KMS-11 (cell line): ENCODE measurements at regions not wholly inside any gene's neighbourhood (a gene's known extent, or its start where the extent isn't known, plus 50 kb on each side); places are given as distances from the start of the nearest gene placed in this dataset.

ENCODE experiments used
- H2AFZ ChIP-seq: fragments of 200-600 bp; sonication (generic); 2 replicates; pipeline ENCODE4 v1.6.1; 2016; ENCODE audit warnings: antibody characterized with exemption, mixed run types, low read depth
- H3K27ac ChIP-seq: fragments of 200-600 bp; sonication (generic); 2 replicates; pipeline ENCODE4 v1.6.1; 2016; ENCODE audit warnings: mild to moderate bottlenecking, mixed run types
- H3K27me3 ChIP-seq: fragments of 200-600 bp; sonication (generic); 2 replicates; pipeline ENCODE4 v1.6.1; 2017; ENCODE audit warnings: mild to moderate bottlenecking, low read depth, mixed run types, moderate library complexity; ENCODE audit not compliant: insufficient read depth
- H3K36me3 ChIP-seq: fragments of 200-600 bp; sonication (generic); 2 replicates; pipeline ENCODE4 v1.6.1; 2017; ENCODE audit warnings: mild to moderate bottlenecking, mixed run types; ENCODE audit not compliant: insufficient read depth
- H3K4me1 ChIP-seq: fragments of 200-600 bp; sonication (generic); 2 replicates; pipeline ENCODE4 v1.6.1; 2016; ENCODE audit warnings: mild to moderate bottlenecking, low read depth, mixed run types; ENCODE audit not compliant: poor library complexity, severe bottlenecking
- H3K4me2 ChIP-seq: fragments of 200-600 bp; sonication (generic); 2 replicates; pipeline ENCODE4 v1.7.0; 2016; ENCODE audit warnings: mild to moderate bottlenecking, mixed run types
- H3K4me3 ChIP-seq: fragments of 200-600 bp; sonication (generic); IDR thresholded peaks from 2 replicates; pipeline ENCODE4 v1.6.1; 2017; ENCODE audit warnings: low read depth, low read length, mixed read lengths; ENCODE audit not compliant: insufficient read depth
- H3K79me2 ChIP-seq: fragments of 200-600 bp; sonication (generic); 2 replicates; pipeline ENCODE4 v1.6.1; 2016; ENCODE audit warnings: low read depth, mixed run types; ENCODE audit not compliant: insufficient read depth
- H3K9ac ChIP-seq: fragments of 200-600 bp; sonication (generic); 2 replicates; pipeline ENCODE4 v1.6.1; 2016; ENCODE audit warnings: mild to moderate bottlenecking, mixed run types
- H4K20me1 ChIP-seq: fragments of 200-600 bp; sonication (generic); 2 replicates; pipeline ENCODE4 v1.6.1; 2016; ENCODE audit warnings: mild to moderate bottlenecking, mixed run types; ENCODE audit not compliant: insufficient read depth
- TF ChIP-seq, protein P1 (sequence below): fragments of 200-600 bp; sonication (generic); conservative IDR thresholded peaks from 2 replicates; pipeline ENCODE4 v1.6.1; 2017; ENCODE audit warnings: low read depth, mild to moderate bottlenecking, antibody characterized with exemption, low read length, moderate library complexity, mixed read lengths

DNA sequence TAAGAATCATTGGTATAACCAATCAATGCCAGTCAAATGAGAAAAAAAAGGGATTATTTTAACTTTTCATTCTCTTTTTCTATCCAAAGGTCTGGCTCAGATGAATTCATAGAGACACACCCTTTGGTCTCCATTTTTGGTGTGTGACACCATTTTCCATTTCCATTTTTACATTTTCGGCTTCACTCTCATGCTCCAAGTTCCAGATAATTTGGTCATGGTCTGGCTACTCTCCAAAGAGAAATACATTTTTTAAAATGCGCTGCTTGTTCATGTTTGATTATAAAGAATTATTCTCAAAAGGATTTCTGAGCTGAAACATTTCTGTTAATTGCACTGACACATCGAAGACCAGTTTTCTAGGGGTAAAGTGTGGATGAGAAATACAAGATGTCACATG is 51.6 kb upstream of the FIBIN start:
- Histone ChIP-seq H3K4me2 (no peak overlapping the region), H2AFZ (no peak overlapping the region), H3K4me1 (no peaks in the 10 kb centered on the region), H3K79me2 (no peaks in the 10 kb centered on the region), H3K27me3 (no peaks in the 10 kb centered on the region), H3K9ac (no peak overlapping the region), H3K27ac (no peak overlapping the region), H4K20me1 (no peaks in the 10 kb centered on the region), H3K36me3 (no peaks in the 10 kb centered on the region), H3K4me3 (no peak overlapping the region)
- TF ChIP-seq, protein P1, sequence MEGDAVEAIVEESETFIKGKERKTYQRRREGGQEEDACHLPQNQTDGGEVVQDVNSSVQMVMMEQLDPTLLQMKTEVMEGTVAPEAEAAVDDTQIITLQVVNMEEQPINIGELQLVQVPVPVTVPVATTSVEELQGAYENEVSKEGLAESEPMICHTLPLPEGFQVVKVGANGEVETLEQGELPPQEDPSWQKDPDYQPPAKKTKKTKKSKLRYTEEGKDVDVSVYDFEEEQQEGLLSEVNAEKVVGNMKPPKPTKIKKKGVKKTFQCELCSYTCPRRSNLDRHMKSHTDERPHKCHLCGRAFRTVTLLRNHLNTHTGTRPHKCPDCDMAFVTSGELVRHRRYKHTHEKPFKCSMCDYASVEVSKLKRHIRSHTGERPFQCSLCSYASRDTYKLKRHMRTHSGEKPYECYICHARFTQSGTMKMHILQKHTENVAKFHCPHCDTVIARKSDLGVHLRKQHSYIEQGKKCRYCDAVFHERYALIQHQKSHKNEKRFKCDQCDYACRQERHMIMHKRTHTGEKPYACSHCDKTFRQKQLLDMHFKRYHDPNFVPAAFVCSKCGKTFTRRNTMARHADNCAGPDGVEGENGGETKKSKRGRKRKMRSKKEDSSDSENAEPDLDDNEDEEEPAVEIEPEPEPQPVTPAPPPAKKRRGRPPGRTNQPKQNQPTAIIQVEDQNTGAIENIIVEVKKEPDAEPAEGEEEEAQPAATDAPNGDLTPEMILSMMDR: no peak

DNA sequence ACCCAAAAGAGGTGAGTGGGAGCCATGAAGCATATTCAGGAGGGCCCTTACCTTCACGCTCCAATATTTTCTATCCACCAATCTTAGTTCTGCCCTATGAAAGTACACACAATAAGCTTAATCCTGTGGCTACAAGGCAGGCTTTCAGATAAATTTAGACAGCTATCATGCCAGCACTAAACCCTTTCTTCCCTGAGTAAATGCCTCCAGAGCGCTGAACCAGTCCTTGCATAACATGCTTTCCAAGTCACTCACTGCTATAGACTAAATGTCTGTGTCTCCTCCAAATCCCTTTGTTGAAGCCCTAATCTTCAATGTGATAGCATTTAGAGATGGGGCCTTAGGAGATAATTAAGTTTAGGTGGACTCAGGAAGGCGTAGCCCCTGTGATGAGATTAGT is 50.3 kb upstream of the FIBIN start:
- Histone ChIP-seq H3K27ac (no peak overlapping the region), H3K4me2 (no peak overlapping the region), H3K36me3 (no peaks in the 10 kb centered on the region), H3K27me3 (no peaks in the 10 kb centered on the region), H3K9ac (no peak overlapping the region), H4K20me1 (no peaks in the 10 kb centered on the region), H3K79me2 (no peaks in the 10 kb centered on the region), H3K4me3 (no peak overlapping the region), H2AFZ (no peak overlapping the region), H3K4me1 (no peaks in the 10 kb centered on the region)
- TF ChIP-seq, protein P1: no peak
